T-helper 1 cell treated with Interleukin-12 subunit alpha and Interleukin-12 subunit beta and Interleukin-4 antibody, amounts not matched to agents 30 ng/mL and 1 ng/mL, for 36 hours (primary cell): ENCODE measurements at regions not wholly inside any gene's neighbourhood (a gene's known extent, or its start where the extent isn't known, plus 50 kb on each side); places are given as distances from the start of the nearest gene placed in this dataset.
"Not testable (repeated sequence)": the region's sequence is repeated elsewhere in the genome, so short reads cannot be mapped to it uniquely, and the experiment has no call there.

ENCODE experiments used
- intact Hi-C: fragments of 100-400 bp; cut with micrococcal nuclease; formaldehyde crosslinking; loops from one replicate; pipeline ENCODE4 v1.15.1; 2024

DNA sequence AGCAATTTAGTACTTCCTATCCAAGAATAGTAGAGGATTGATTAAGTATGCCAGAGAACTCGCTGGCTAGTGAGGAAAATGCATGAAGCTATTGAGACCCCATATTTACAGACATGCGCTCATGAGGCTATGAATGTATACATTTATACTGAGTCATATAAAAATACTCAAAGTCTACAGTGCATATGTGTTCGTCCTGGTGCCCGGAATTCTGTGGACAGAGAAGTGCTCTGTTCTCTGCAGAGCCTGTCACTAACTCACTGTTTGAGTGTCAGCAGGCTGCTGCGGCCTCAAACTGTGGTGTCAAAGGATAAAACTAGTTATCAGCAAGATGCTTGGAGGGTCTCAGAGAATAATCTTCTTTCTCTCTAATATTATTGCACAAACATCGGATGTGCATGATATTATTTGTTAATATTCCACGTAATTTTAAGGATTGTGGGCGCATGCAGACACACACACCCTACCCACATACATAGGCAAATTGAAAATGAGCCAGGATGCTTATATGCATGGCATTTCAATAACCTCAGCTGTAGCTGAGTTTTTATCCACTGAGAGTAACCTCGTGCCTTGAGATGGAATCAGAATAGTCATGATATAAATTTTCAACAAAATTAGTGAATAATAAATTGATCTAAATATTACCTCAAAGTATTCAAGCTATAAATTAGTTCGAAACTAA lies 50.0 kb upstream of the TSC22D2 start:
- intact Hi-C loops, result no loop called here

GRCh38 chr3:150357140-150357539 lies 51.0 kb upstream of the TSC22D2 start:
- intact Hi-C loops, result no loop called here

DNA sequence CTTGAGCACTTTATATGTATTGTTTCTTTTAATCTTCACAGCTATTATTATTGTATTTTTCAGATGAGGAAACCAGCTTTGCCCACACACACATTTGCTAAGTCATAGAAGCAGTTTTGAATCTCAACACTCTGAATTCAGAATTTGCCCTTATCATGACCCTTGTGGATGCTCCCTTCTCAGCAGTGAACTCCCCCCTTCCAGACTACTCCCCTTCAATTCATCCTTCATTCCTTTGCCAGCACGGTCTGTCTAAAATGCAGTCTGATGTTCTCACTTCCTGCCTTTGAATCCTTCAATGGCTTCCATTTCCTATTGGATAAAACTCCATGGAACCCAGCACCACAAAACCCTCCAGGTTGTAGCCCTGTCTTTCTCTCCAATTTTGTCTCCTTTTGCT lies 52.5 kb upstream of the TSC22D2 start:
- intact Hi-C loops, result no loop called here

DNA sequence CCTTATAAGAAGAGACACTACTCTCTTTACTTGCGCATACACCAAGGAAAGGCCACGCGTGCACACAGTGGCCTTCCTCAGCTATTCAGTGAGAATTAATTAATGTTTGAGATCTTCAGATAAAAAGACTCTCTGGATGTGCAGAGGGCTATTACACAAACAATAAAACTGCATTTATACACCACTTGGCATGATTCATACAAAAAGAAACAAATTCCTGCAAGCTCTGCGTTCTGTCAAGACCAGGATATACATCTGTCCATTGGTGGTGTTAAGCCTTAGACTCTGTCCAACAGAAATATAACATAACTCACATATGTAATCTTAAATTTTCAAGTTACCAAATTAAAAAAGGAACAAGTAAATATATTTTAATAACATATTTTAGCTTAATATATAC lies 55.2 kb upstream of the TSC22D2 start:
- intact Hi-C loops, result no loop called here

GRCh38 chr3:150351398-150351797 lies 56.7 kb upstream of the TSC22D2 start:
- intact Hi-C loops, result no loop called here

DNA sequence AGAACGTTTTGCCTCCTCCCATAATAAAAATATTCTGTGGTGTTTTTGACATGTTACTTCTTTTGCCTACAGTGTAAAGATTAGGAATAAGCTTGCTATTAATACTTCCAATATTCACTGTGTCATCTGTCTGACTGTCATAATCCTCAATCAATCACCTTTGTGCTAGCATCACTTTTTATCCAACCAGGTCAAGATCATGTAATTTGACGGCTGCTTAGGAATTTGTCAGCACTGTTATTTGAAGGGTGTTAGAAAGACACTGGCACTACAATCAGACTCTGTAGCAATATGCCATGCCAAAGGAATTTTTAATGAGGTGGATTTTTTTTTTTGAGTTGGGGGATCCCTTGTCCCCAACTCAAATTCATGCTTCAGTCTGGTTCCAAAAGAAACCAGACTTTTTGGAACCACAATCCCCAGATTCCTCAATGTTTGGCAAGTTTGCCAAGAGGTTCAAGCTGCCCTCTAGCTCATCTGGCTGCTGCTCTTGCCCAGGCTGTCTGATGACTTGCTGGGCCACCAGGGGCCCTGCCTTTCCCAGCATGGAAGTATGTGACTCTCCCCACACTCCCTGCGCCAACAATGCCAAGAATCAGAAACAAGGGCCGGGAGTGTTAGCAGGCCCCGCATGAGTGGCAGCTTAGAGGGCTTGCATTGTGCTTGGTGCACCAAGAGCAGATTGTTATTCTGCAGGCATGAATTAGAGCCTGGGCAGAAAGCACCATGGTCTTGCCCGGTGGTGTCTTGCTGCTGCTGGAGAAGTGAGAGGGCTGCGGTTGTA lies 58.6 kb upstream of the TSC22D2 start:
- intact Hi-C loops, result no loop called here

GRCh38 chr3:150348500-150348899 lies 59.6 kb upstream of the TSC22D2 start:
- intact Hi-C loops, result no loop called here

GRCh38 chr3:150346981-150347863 lies 60.9 kb upstream of the TSC22D2 start:
- intact Hi-C loops, result no loop called here

DNA sequence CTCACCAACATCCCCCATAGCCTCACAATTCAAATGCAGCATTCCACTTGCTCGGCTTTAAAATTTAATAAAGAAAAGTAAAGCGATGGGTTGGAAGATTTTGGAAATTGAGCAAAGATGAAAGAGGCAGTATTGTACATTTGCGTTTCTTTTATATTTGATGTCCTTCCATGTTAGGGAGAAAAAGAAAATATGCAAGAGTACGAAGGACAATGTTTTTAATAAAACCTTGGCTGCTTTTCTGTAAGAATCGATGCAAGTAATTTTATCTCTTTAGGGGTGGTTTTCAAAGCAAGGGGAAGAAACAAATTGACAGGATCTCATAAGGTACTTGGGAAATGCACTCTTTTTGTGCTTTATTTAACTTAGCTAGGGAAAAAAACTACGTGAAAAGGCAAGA lies 61.8 kb upstream of the TSC22D2 start:
- intact Hi-C loops, result no loop called here

DNA sequence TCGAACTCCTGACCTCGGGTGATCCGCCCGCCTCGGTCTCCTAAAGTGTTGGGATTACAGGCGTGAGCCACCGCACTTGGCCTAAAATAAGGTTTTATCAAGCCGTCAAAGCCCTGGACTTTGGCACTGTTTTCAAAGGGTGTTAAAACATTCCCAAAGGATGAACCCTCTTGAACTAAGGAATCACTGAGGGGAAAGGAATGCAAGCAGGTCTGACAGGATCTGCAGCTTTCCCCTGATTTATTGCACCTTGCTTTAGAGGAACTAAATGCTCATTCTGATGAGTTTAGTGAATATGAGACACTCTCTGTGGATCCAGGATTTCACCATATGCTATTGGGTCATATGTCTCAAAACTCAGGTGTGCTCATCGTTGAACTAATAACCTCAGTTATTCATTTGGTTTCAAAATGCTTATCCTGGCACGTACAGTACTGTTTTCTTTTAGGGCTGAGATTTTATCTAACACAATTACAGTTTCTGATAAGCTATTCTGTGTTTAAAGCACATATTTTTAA lies 63.0 kb upstream of the TSC22D2 start:
- intact Hi-C loops, result no loop called here

DNA sequence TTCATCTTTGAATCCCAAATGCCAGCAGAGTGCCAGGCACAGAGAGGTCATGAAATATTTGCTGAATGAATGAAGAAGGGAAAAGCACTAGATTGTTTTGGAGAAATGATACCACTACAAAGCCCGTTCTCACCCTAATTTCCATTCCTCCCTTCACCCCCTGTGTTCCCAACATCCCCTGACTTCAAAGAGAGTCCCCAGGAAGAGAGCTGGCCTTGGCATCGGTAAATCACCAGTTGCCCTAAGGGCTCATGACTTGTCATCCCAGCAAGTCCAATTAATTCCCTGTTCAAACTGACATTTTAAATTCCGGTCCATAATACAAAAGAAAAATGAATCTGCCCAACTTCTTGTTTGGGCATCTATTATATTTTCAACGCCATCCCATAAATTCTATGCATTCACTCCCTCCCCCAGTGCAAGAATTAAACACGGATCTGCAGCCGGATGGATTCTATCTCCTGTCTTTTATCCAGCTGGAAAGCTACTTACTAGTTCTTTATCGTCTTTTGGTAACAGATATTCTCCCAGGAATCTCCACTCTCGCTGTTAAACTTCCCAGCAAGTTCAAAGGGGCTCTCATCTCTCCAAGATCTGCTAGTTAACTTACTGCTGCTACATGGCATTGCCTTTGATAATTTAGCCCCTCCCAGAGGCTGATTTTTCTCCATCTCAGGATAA lies 63.9 kb upstream of the TSC22D2 start:
- intact Hi-C loops, result no loop called here

DNA sequence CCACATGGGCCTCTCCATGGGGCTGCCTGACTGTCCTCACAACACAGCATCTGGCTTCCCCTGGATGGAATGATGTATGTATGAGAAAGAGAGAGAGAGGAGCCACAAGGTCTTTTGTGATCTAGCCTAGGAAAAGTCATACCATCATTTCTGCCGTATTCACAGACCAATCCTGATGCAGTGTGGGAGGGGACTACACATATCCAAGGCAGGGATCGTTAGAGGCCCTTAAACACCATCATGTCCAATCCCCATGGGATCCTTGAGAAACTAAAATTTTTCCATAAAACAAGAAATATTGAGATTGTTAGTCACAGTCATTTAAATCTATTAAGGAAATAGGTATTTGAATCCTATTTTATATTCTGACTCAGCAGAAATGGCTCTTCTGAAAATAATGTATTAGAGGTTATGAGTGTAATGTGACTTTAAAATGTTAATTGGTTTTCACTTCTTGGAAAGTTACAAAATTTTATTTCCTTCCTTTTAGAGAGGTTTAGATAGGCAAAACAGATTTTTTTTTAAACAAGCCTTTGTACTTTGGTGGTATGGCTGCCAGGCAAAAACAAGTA lies 65.1 kb upstream of the TSC22D2 start:
- intact Hi-C loops, result no loop called here

DNA sequence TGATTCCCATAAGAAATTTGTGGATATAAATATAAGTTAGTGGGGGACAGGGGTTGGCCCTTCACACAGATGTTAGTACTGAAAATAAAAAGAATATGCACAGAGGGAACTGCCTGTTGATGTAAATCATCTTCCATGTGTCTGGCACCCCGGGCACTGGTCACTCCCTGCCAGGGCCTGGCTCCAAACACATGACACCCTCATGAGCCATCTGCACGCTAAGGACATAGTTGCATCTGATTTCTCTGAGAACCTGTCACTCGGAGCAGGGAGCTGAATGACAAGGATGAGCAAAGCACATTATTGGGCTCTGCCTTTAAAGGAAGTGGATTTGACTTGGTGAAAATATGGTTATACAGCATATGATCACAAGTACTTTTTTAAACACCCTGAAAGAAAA lies 66.2 kb upstream of the TSC22D2 start:
- intact Hi-C loops, result no loop called here

GRCh38 chr3:150336363-150336762 lies 71.7 kb upstream of the TSC22D2 start:
- intact Hi-C loops, result not testable (repeated sequence)

DNA sequence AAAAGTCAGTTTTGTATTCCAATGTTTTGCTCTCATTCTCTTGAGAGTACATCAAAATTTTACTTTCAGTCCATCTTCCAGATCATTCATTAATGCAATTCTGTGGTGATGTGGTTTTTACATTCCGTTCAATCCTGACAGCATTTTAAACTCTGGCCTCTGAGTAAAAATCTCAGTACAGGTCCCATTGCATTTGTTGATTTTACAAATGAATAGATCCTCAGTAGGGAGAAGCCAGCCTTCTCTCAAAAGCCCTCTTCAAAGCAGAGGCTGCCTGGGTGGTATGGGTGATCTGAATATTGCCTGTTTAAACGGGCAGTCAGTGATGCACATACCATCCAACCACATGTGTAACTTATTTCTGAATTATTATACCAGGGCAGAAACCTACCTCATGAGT lies 72.5 kb upstream of the TSC22D2 start:
- intact Hi-C loops, result no loop called here

DNA sequence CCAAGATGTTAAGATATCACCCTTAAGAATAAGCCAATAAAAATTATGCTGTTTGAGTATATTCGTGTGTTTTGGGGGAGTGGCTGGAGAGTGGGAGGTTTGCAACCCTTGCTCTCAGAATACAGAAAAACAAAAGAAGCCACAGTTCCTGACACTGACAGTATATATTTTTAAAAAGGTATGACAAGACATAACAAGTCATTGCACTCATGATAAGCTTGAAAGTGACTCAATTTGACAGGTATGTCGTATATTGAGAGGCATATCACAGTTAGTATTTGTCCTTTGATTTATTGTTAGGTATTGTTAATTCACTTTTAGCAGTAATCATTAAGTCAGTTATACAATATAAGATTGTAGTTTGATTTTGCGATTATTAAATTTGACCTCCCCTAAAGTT lies 73.1 kb upstream of the TSC22D2 start:
- intact Hi-C loops, result no loop called here

DNA sequence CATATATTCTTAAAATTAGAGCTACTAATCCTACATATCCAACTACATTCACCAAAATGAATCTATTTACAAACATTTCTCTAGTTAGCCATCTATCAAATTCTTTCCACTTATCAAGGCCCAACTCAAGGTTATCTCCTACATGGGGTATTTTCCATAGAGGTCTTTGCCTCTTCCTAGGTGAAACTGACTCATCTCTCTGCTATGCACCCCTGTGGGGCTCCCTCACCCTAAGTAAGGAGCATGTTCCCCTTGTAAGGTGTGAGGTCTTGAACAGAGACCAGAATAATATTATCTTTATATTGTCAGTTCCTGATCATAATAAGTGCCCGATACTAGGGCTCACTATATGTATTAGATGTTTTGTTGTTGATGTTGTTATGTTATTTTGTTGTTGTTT lies 74.6 kb upstream of the TSC22D2 start:
- intact Hi-C loops, result no loop called here

DNA sequence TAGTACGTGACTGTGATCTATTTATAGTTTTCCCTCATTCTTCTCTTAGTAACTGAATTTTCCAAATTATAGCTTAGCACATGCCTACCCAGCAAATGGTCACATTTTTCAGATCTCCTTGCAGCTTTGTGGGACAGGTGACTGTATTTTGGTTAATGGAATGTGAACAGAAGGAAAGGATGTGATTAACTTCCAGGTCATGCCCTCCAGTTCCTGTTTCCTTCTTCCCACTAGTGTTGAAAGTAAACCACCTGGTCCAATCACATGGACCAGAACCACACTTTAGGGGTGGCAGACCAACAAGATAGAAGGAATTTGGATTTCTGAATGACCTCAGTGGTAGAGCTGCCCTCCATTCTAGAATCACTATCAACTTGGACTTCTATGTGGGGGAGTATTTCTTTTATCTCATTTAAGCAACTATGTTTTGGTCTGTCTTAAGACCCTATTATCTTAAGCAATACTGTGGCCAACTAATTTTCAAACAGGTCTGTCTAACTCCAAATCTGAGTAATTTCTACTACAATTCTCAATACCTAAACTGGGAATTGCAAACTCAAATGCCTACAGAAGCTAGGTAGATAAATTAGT lies 76.0 kb upstream of the TSC22D2 start:
- intact Hi-C loops, result no loop called here

DNA sequence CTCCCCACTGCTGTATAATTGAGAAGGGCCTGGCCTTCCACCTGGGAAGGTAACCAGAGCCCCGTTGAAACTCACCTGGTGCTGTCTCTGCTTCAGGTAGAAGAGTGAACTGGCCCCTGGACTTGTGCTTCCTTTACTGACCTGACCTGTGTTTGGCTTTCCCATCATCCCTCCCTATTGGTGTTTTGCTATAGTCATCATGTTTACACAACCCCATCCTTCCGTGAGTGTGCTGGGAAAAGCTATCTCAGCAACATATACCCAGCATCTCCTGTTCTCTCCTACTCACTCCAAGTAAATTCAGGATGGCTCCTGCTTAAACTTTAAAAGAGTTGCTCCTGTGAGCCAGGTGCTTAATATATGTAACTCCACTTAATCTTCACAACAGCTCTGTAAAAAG lies 77.2 kb upstream of the TSC22D2 start:
- intact Hi-C loops, result no loop called here

GRCh38 chr3:150330174-150330573 lies 77.9 kb upstream of the TSC22D2 start:
- intact Hi-C loops, result no loop called here

DNA sequence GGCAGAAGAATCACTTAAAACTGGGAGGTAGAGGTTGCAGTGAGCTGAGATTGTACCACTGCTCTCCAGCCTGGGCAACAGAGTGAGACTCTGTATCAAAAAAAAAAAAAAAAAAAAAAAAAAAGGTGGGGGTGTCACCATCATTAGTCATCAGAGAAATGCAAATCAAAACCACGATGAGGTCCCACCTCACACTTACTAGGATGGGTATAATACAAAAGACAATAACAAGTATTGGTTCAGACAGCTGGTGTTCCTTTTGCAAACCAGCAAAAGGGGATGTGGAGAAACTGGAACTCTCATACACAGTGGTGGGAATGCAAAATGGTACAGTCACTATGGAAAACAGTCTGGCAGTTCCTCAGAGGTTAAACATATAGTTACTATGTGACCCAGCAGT lies 78.7 kb upstream of the TSC22D2 start:
- intact Hi-C loops, result no loop called here
